ENCODE measurements at regions not wholly inside any gene's neighbourhood (a gene's known extent, or its start where the extent isn't known, plus 50 kb on each side); places are given as distances from the start of the nearest gene placed in this dataset.

- DNase-seq (ENCODE audit: low spot score), result no peak
Observed at GRCh38 chr4:57689693-57690205, 579.6 kb upstream of the IGFBP7 start.

- no peak for DNase-seq (ENCODE audit: low spot score)
Observed at GRCh38 chr4:57682275-57682674, 572.1 kb upstream of the IGFBP7 start.

DNA sequence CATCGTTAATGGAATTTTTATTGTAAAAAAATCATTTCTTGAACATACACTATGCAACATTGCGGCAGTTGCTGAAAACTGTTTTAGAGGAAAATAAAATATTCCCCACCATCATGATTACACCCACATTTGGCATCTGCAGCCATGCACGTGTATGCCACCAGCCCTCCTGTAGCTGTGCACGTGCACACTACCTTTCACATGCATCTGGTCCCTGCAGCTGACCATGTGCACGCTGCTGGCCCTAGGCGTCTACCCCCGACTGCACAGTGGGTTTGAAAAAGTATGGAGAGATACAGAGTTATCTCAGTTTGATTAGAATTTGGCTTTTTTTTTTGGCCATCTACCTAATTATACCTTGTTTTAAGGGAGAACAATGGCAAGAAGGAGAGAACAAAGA lies 569.8 kb upstream of the IGFBP7 start:
- DNase-seq (ENCODE audit: low spot score), result no peak

DNA sequence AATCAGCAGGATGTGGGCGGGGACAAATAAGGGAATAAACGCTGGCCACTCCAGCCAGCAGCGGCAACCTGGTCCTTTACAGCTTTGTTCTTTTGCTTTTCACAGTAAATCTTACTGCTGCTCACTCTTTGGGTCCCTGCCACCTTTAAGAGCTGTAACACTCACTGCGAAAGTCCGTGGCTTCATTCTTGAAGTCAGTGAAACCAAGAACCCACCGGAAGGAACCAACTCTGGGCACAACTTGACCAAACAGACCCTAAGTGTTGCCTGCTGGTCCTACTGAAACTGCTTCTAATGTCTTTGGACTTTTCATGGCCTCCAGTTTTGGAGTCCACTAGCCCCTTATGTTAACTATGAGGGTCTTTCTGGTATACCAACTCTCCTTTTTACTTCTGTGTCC lies 566.2 kb upstream of the IGFBP7 start:
- no peak for DNase-seq (ENCODE audit: low spot score)

- no peak for DNase-seq (ENCODE audit: low spot score)
Observed at GRCh38 chr4:57672846-57673433, 562.8 kb upstream of the IGFBP7 start.

GRCh38 chr4:57668621-57669020 lies 558.4 kb upstream of the IGFBP7 start:
- no peak for DNase-seq (ENCODE audit: low spot score)

DNA sequence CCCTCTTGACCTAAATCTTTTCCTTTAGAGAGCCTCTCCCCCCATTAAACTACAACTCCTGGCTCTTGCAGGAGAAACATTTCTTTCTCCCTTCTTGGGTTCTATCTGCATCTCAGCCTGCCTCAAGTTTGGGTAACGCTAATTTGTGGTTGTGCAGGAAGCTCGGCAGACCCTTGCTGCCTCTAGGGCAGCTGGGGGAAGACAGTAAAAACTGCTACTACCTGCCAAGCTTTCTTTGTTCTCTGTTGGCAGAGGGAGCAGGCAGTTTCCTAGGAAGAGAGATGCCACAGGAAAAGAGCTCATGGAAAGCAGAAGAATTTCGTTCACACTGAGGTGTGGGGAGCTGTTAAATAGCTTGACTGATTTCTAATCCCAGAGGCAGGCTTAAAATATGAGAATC lies 555.6 kb upstream of the IGFBP7 start:
- DNase-seq (ENCODE audit: low spot score), result no peak

DNA sequence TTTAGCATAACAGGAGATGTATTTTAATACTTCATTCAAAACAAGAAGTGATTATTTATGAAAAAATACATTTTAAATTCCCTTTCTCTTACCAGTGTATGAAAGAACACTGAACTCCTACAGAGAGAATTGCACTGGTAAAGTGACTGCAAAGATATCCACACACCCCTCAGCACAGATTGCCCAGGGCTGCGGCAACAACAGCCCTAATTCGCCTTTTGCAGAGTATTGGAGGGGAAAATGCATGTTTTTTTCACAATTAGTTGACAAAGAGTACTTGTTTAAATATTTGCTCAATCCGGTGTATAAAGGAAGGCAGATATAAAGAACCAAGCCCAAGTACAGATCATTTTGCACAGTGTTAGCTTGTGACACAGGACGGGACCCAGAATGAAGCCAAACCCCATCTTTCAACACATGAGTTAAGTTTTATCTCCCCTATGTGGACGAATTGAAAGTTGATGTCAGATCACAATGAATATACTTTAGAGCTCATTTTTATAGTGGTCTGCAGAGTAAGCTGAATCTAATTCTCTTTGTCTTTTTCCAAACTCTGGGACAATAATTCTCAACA lies 551.4 kb upstream of the IGFBP7 start:
- DNase-seq (ENCODE audit: low spot score), result no peak

DNA sequence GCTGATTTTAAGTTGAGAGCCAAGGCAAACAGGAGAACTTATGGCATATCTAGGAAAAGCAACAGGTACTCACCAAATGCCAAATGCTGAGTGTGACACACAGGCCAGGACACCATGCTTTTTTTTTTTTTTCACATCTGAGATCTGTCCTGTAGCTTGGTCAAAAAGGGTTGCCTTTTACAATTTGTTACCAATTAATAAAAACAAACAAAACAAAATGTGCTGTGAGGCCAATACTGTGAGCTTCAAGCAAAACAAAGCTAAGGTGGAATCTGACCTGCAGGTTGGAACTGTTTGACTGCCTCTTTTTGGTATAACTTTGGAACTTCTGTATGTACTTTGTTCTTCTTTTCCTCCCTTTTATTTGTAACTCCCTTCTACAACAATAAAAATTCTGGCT lies 548.5 kb upstream of the IGFBP7 start:
- DNase-seq (ENCODE audit: low spot score), result no peak

GRCh38 chr4:57658188-57658587 lies 548.0 kb upstream of the IGFBP7 start:
- DNase-seq (ENCODE audit: low spot score), result no peak

DNA sequence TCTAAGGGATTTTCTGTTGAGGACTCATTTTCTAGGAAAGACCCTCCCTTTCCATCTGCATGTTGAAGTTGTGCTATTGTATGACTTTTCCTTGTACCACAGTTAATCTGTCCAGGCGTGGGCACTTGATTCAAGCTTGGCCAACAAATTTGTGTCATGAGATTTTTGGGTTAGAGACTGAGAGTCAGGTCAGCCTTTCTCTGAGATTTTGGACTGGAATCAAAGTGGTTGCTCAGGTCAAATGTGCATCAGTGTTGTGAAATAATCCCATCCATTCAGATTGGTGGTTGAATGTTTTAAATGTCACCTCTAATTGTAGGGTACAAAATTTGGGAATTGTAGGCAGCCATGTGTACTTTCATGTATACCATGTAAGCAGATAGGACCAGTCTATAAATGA lies 545.2 kb upstream of the IGFBP7 start:
- DNase-seq (ENCODE audit: low spot score), result no peak

- DNase-seq (ENCODE audit: low spot score), result no peak
Observed at GRCh38 chr4:57652779-57653178, 542.6 kb upstream of the IGFBP7 start.

DNA sequence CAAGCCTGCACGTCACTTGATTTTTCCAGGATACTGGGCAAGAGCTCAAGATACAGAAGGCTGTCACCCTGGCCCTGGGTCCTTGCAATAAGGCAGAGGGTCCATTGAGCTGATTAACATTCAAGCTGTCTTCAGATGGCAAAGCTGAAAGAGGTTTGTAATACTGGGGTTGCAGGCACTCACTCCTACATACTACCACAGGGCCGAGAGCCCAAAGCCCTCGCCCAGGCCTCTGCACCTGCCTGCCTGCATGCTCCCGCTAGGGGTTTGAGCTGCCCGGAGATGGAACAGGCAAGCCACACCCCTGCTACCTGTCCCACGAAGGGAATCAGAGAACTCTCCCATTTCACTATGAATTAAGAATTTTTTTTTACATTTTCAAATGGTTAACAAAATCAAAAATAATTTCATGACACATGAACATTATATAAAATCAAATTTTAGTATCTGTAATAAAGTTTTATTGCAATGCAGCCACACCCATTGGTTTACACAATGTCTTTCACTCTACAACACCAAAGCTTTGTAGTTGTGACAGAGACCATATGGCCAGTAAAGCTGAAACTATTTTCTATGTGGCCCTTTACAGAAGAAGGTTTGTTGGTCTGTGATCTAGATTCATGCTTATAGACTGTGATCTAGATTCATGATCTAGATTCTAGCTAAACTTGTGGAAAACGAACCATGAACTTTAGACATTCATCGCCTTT lies 530.4 kb upstream of the IGFBP7 start:
- no peak for DNase-seq (ENCODE audit: low spot score)

- no peak for DNase-seq (ENCODE audit: low spot score)
Observed at GRCh38 chr4:57639561-57640382, 529.6 kb upstream of the IGFBP7 start.

DNA sequence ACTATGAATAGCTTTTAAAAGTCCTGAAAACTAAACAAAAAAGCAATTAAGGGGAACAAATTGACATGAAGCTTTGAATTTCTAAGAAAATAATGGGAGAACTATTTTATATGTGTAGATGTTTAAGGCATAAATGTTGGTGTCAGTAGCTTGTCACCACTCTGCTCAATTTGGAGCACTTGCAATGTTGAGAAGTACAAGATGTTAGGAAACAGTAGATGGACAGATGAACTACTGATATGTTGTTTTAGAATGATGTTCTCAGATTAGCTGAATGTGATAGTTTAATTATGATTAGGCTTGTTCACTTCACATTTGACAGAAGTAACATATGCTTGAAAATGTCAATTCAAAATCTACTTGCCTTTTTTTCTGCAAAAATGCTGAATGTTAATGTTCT lies 525.7 kb upstream of the IGFBP7 start:
- no peak for DNase-seq (ENCODE audit: low spot score)

DNA sequence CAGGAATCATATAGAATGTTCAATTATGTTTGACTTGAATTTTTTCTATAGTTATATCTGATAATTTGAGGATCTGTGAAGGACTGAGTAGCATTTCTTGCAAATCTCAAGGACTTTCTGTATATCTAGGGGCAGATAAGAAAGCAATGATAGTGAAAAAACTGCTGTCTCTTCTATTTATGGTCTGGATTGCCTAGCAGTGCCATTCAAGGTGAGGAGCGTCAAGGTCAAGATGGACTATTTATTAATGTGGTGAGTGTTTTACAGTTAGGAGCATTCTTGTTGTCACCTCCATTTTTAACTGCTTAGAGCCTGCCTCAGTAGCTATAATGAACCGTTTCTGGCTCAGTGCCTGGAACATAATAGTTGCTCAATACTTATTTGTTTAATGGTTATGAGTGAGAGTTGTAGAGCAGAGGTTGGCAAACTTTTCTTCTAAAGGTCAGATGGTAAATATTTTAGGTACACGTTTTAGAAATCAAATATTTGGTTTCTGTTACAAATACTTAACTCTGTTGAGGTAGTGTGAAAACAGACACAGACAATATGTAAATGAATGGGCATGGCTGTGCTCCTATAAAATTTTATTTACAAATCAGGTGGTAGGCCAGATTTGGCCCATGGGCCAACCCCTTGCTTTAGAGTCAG lies 523.2 kb upstream of the IGFBP7 start:
- no peak for DNase-seq (ENCODE audit: low spot score)

DNA sequence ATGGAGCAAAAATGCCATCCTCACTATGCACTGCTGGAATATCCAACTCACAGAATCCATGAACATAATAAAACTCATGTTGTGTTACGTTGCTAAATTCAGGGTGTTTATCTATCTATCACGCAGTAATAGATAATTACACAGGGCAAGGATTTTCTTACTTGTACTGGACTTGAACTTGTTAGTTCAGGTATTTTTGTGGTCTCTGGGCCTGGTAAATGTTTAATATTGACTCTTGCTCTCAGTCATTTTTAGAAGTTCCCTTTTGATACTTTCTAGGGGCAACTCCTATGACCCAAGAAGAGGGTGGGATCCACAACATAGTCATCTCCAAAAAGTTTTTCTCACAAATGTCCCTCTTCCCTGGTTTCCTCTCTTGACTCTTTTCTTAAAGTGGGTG lies 522.4 kb upstream of the IGFBP7 start:
- DNase-seq (ENCODE audit: low spot score), result no peak

DNA sequence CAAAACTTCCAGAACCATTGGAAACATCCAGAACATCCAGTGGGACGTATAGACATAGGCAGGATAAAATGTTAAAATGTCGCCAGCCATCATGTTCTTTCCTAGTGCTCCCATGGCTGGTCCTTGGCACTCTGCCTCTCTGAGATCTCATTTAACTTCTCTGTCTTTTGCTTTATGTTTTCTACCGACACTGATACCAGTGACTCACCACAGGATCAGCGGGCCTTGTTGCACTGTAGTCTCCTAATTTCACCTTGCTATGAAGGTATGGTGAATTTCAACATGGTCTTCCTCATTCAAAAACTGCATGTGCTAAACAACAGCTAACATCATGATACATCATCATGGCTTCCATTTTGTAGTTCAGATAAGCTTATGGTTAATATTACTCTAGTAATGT lies 521.0 kb upstream of the IGFBP7 start:
- DNase-seq (ENCODE audit: low spot score), result no peak

- no peak for DNase-seq (ENCODE audit: low spot score)
Observed at GRCh38 chr4:57628004-57628403, 517.8 kb upstream of the IGFBP7 start.

DNA sequence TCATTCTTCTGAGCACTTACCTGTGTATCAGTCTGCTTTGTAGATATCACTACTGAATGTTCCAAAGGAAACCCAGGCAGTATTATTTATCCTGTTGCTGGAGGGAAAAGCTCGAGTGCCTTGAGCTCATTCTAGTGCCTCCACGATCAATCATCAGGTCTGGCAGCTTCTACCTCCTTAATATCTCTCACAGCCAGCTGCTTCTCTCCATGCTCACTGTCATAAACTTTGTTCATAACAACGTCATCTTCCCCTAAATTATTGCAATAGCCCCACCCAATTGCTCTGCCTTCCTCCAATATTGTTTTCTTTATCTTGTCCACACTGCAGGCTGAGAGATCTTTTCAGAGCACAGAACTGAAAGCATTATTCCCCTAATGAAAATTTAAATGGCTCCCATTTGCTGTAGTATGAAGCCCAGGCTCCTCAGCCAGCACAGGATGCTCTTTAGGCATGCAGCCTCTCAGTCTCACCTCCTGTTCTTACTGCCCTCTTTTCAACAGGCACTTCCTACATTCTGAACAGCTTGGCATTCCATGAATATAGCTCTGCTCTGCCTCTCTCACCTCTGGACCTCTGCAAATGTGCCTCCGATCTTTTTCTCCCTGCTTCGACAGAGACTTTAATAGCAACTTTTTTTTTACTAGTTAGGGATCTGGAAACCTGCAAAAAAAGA lies 504.2 kb upstream of the IGFBP7 start:
- DNase-seq (ENCODE audit: low spot score), result no peak

DNA sequence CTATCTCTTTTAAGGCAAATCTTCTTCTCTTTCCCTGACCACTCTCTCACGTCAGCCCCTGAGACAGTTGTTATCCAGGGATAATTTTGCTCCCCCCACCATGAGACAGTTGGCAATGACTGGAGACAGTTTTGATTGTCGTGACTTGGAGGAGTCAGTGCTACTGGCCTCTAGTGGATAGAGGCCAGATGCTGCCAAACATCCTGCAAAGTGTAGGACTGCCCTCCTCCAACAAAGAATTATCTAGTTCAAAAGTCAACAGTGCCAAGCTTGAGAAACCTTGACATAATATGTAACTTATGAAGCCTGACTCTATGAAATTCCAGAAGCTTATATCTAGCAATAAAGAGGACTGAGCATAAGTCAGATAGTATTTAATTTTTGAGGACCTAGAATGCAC lies 502.1 kb upstream of the IGFBP7 start:
- no peak for DNase-seq (ENCODE audit: low spot score)

Measured in ureter (tissue), 1 donor.